HCT116 (cell line): ENCODE measurements at regions not wholly inside any gene's neighbourhood (a gene's known extent, or its start where the extent isn't known, plus 50 kb on each side); places are given as distances from the start of the nearest gene placed in this dataset.

Experiments
- CBX3 ChIP-seq: IDR thresholded peaks from 2 replicates; pipeline ENCODE4 v1.6.1; 2012; ENCODE audit warnings: low read depth
- CEBPB ChIP-seq: IDR thresholded peaks from 2 replicates; pipeline ENCODE4 v1.6.1; 2012; ENCODE audit warnings: low read depth
- EZH2 ChIP-seq: fragments of 200-600 bp; sonication (generic); IDR thresholded peaks from 2 replicates; pipeline ENCODE4 v1.6.1; 2017; ENCODE audit warnings: antibody characterized with exemption, mixed run types
- EZH2phosphoT487 ChIP-seq: fragments of 200-600 bp; IDR thresholded peaks from 2 replicates; pipeline ENCODE4 v1.6.1; 2018; ENCODE audit warnings: antibody characterized with exemption, borderline replicate concordance
- JUND ChIP-seq: IDR thresholded peaks from 2 replicates; pipeline ENCODE4 v1.6.1; 2012
- POLR2A ChIP-seq: IDR thresholded peaks from 2 replicates; pipeline ENCODE4 v1.7.0; 2011; ENCODE audit warnings: borderline replicate concordance; ENCODE audit not compliant: insufficient read depth, insufficient read length; ENCODE audit errors: extremely low read depth
- POLR2AphosphoS5 ChIP-seq: IDR thresholded peaks from 2 replicates; pipeline ENCODE4 v1.6.1; 2011; ENCODE audit warnings: mild to moderate bottlenecking, low read depth, low read length, moderate library complexity
- YY1 ChIP-seq: IDR thresholded peaks from 2 replicates; pipeline ENCODE4 v1.6.1; 2011; ENCODE audit warnings: low read length, low read depth, moderate library complexity, mild to moderate bottlenecking; ENCODE audit not compliant: insufficient replicate concordance; ENCODE audit errors: extremely low read depth
- TF ChIP-seq, protein P1 (sequence below), 3 experiments: fragments of 200-600 bp in 1 of 3; sonication (generic) in 1 of 3; IDR thresholded peaks in 2 of 3; conservative IDR thresholded peaks in 1 of 3; 2 replicates each; pipeline ENCODE4 v1.5.1; 2012 to 2017; ENCODE audit warnings: low read depth in 2 of 3, low read length in 2 of 3, antibody characterized with exemption in 1 of 3, borderline replicate concordance in 1 of 3, control low read depth in 1 of 3, mild to moderate bottlenecking in 1 of 3, mixed read lengths in 1 of 3, mixed run types in 1 of 3, moderate library complexity in 1 of 3; ENCODE audit not compliant: insufficient read depth in 1 of 3
- TF ChIP-seq, protein P2 (sequence below): IDR thresholded peaks from 2 replicates; pipeline ENCODE4 v1.6.1; 2012
- TF ChIP-seq, protein P3 (sequence below): IDR thresholded peaks from 2 replicates; pipeline ENCODE4 v1.6.1; 2012

DNA sequence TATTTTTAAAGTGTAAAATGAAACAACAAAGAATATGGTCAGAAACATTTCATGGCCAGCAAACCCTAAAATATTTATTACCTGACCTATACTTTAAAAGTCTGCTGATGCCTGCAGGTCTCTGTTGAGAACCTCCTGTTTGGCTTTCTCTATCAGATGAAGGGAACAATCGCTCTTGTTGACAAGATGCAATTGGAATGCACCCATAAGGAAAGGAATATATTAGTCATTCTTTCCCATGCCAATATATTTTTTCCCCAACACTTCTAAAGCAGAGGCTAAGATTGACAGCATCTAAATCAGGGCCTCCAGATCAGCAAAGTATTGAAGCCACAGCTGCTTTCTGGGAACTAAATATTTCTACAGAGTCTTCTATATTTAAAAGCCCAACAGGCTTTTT, 897.8 kb downstream of the EPHA7 start:
- TF ChIP-seq, protein P1, sequence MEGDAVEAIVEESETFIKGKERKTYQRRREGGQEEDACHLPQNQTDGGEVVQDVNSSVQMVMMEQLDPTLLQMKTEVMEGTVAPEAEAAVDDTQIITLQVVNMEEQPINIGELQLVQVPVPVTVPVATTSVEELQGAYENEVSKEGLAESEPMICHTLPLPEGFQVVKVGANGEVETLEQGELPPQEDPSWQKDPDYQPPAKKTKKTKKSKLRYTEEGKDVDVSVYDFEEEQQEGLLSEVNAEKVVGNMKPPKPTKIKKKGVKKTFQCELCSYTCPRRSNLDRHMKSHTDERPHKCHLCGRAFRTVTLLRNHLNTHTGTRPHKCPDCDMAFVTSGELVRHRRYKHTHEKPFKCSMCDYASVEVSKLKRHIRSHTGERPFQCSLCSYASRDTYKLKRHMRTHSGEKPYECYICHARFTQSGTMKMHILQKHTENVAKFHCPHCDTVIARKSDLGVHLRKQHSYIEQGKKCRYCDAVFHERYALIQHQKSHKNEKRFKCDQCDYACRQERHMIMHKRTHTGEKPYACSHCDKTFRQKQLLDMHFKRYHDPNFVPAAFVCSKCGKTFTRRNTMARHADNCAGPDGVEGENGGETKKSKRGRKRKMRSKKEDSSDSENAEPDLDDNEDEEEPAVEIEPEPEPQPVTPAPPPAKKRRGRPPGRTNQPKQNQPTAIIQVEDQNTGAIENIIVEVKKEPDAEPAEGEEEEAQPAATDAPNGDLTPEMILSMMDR (IDR thresholded peaks at IDR 0.05 in 2 of 3, conservative IDR thresholded peaks at IDR 0.05 in 1 of 3; ENCODE audit: borderline replicate concordance in 1 of 3, insufficient read depth in 1 of 3, low read depth in 2 of 3, low read length in 2 of 3), result no peak
- TF ChIP-seq EZH2 (no peak), POLR2AphosphoS5 (no peak), JUND (no peak), CEBPB (no peak), POLR2A (no peak), EZH2phosphoT487 (no peak), YY1 (no peak), CBX3 (no peak)
- TF ChIP-seq, protein P2, sequence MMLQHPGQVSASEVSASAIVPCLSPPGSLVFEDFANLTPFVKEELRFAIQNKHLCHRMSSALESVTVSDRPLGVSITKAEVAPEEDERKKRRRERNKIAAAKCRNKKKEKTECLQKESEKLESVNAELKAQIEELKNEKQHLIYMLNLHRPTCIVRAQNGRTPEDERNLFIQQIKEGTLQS, result no peak
- TF ChIP-seq, protein P3, sequence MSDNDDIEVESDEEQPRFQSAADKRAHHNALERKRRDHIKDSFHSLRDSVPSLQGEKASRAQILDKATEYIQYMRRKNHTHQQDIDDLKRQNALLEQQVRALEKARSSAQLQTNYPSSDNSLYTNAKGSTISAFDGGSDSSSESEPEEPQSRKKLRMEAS, result no peak
